CD4-positive, alpha-beta T cell treated with Interleukin-6 for 4 hours (primary cell): ENCODE measurements at regions not wholly inside any gene's neighbourhood (a gene's known extent, or its start where the extent isn't known, plus 50 kb on each side); places are given as distances from the start of the nearest gene placed in this dataset.

Experiments used
- DNase-seq: peaks from one replicate; pipeline ENCODE4 v3.0.0-alpha.2; 2020; ENCODE audit warnings: mixed read lengths

- DNase-seq = no peak
These were observed 81.0 kb upstream of the KCNMB2 start for GRCh38 chr3:178455226-178455625.

DNA sequence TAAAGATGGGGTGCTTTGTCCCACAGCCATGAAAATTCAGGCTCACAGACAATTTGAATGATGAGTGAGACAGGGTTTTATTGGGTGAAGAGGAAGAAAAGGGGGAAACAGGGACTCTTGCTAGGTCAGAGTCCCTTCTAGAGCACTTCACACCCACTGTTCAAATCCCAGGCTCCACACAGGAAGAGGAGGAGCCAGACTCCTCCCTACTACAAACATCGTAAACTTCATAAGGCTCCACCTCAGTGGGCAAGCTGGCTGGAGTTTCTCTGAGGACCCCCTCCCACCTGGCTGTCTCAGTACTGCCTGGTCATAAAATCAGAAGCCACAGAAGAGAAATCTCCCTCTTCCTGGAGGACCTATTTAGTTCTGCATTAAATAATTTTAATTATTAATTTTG is 80.3 kb upstream of the KCNMB2 start:
- no peak for DNase-seq

GRCh38 chr3:178456621-178457285 is 79.5 kb upstream of the KCNMB2 start:
- DNase-seq = no peak

DNA sequence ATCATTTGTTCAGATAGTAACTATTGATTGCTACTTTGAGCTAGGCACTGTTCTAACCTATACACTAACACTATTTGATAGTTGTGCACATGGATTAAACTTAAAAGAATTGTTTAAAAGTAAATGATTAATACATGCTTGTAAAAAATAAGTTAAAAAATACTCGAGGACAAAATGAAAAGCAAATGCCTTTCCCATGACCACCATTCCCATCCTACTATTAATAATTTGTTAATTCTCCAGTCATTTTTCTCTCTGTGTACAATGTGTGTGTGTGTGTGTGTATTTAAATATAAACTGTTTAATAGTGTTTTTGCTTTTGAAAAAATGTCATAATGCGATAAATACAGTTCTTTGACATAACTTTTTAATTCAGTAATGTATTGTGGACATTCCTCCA is 78.7 kb upstream of the KCNMB2 start:
- no peak for DNase-seq

DNA sequence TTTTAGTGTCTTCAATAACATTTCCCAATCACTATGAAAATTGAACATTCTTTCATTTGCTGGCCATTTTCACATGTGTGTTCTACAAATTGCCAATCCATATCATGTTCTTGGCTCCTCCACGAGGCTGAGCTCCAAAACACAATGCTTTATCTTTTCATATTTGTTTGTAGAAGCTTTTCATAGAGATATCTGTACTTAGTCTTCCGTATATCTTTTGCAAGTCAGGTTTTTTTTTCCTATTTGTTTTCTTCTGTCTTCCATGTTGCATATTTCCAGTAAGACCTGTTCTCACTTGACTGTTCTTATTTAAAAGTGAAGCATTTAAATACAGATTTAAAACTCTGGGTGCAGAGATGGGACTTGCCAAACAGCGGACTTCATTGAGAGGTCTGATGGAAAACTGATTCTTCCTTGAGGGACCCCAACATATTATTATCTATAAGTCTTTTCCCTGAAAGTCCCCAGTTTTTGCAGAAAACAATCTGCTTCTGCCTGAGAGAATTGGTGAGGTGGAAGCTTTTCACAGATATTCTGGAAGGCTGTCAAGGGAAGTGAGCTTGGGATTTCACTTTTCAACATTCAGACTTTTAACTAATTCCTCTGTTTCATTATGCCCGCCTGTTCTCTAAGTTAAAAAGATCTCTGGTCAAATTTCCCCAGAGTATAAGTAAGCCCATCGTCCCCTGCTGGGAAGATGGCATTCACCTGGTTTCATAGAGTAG is 77.8 kb upstream of the KCNMB2 start:
- DNase-seq = no peak

- DNase-seq = no peak
These were observed 77.2 kb upstream of the KCNMB2 start for GRCh38 chr3:178459038-178459410.

GRCh38 chr3:178465260-178466180 is 70.7 kb upstream of the KCNMB2 start:
- DNase-seq = no peak

- no peak for DNase-seq
These were observed 63.3 kb upstream of the KCNMB2 start for GRCh38 chr3:178472941-178473340.

DNA sequence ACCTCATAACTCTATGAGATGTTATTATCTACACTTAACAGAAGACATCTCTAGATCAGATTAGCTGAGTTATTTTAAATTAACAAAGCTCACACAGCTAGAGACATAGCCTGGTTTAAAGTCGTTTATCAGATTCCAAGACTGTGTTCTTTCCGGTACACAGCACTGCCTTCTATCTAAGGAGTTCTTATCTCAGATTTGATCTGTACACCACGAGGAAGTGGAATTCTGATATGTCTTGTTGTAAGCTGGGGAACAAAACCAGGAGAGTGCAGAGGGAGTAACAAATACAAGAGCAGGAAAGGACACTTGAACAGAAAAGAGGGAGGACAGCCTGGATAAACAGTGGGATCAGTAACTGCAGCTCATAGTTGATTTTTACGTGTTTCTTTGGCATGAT is 61.7 kb upstream of the KCNMB2 start:
- DNase-seq = no peak

- no peak for DNase-seq
These were observed 61.2 kb upstream of the KCNMB2 start for GRCh38 chr3:178475062-178475461.

- no peak for DNase-seq
These were observed 59.4 kb upstream of the KCNMB2 start for GRCh38 chr3:178476886-178477285.

GRCh38 chr3:178479446-178479845 is 56.8 kb upstream of the KCNMB2 start:
- no peak for DNase-seq

DNA sequence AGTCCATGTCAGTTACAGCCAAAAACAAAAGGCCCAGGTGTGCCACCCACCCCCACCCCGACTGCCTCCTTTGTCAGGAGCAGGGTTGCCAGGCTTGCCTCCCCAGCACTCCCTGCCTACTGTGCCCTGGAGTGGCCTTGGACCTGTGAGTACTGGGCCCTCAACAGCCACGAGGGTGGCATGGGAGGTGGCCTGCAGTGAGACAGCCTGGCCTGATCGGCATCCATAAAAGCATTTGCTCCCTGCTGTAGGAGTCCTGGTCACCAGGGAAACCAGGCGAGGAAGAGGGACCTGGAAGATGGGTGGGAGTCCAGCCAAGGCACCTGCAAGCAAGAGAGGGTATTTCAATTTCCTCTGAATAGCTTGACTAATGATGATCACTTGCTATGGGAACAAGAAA is 56.4 kb upstream of the KCNMB2 start:
- no peak for DNase-seq

- no peak for DNase-seq
These were observed 56.0 kb upstream of the KCNMB2 start for GRCh38 chr3:178480274-178480673.

DNA sequence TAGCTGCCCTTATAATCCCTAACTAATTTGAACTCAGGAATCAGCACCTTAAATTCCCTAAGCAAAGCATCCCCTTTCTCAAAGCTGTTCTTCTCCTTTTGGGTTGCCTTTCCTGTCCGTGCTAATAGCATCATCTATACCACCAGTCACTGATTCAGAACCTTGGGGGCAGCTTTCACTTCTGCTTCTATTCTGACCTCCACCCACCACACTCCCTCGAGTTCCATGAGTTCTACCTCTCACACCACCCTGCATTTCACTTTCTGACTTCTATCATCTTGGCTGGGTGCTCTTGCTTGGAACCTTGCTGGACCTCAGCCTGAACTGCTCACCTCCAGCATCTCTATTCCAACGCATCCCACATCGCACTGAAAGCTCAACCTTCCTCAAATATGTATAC is 55.4 kb upstream of the KCNMB2 start:
- DNase-seq = no peak

DNA sequence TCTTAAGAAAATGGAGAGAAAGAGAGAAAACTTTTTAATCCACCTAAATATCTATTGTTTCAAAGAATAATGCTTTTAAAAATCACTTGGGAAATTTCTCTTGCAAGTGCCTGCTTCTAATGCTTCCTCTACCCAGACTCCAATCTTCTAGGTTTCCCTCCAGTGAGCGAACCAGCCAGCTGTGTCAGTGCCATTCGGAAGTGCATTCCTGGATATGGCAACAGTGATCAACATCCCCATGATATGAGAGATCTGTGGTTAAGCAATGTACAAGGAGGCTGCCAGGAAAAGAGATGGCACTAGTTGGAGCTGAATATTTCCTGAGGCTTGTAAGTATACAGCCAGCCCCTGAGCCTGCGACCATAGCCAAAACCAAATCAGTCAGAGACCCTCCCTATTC is 53.3 kb upstream of the KCNMB2 start:
- no peak for DNase-seq

GRCh38 chr3:178483704-178484103 is 52.5 kb upstream of the KCNMB2 start:
- DNase-seq = no peak

DNA sequence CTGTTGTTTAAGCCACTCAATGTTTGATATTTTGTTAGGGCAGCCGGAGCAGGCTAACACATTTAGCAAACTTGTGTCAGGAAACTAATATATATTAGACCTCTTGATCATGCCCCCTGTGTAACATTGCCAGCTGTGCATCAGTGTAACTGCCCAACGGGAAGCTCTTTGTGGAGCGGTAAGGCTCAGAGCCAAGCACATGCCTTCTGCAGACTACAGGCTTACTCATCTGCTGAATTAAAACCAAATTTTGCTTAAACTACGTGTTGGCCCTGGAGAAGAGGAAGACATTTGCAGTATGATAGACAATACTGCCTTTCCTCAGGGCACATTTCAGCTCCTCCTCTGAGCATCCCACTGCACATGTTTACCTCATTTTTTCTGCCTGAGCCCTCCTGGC is 50.5 kb upstream of the KCNMB2 start:
- no peak for DNase-seq
